ENCODE measurements at regions not wholly inside any gene's neighbourhood (a gene's known extent, or its start where the extent isn't known, plus 50 kb on each side); places are given as distances from the start of the nearest gene placed in this dataset.

DNA sequence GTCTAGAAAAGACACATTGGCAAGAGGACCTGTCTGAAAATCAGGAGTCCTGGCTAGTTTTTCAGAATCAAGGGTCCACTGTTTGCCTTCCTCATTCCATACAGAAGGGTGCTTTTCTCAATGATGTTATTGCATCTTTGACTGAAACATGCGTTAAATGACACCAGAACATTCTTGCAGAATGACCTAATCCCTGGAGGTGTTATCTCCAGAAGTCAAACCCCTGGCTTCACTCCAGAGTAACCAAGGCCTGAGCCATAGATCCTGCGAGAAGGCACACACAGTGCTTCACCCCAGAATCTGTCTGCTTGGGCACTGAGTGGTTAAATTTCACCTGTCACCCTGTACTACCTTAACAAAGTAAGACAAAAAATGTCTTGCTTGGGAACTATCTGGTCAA, 1055.2 kb upstream of the FANCL start:
- H3K4me3 ChIP-seq (ENCODE audit: low read length) = no peak overlapping the region
- WGBS (ENCODE audit: insufficient coverage, low lambda C conversion rate) = no CpG with 5 or more reads among the region's 2 CpGs
- no peaks in the 10 kb centered on the region for H3K4me1 ChIP-seq (ENCODE audit: control insufficient read depth, insufficient read depth, low read length)
- H3K36me3 ChIP-seq (ENCODE audit: control insufficient read depth, insufficient read depth, low read length) = no peaks in the 10 kb centered on the region
- H3K9me3 ChIP-seq (ENCODE audit: control insufficient read depth, low read depth, low read length) = no peaks in the 10 kb centered on the region
- H3K27me3 ChIP-seq (ENCODE audit: control insufficient read depth, insufficient read depth, low read length) = no peaks in the 10 kb centered on the region
- H3K27ac ChIP-seq (ENCODE audit: low read length) = no peak overlapping the region
- DNase-seq = peak in 1 of 2 donors; percentile 5

DNA sequence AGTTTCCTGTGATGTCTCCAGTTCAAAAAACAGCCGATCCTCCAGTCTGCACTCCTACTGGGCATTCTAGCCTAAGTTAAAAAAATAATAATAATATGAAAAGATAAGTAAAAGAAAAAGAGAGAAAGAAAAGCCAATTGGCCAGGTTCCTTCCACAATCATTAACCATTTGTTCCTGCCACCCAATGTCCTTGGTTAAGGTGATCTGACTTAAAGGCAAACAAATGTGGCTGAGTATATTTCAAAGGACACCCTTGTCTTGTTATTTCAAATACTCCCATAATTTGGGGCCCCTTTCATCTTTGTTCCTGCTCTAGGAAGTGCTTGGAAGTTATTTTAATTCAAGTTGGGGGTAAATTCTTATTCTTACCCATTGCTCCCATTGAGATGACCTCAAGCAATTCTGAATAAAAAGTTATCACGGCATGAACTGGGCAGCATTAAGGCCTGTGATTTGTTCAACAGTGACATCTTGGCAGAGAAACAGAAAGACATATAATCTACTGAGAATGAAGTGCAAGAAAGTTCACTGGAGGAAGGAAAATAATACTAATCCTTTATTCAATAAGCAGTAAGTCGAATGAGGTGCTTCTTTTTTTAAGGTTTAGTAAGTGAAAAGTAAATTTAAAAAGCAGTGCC, 1054.5 kb upstream of the FANCL start:
- Histone ChIP-seq H3K27ac (ENCODE audit: low read length) (no peak overlapping the region), H3K9me3 (ENCODE audit: control insufficient read depth, low read depth, low read length) (no peaks in the 10 kb centered on the region), H3K4me1 (ENCODE audit: control insufficient read depth, insufficient read depth, low read length) (no peaks in the 10 kb centered on the region), H3K4me3 (ENCODE audit: low read length) (no peak overlapping the region), H3K36me3 (ENCODE audit: control insufficient read depth, insufficient read depth, low read length) (no peaks in the 10 kb centered on the region), H3K27me3 (ENCODE audit: control insufficient read depth, insufficient read depth, low read length) (no peaks in the 10 kb centered on the region)
- DNase-seq = no peak
- WGBS (ENCODE audit: insufficient coverage, low lambda C conversion rate) = 80% methylated on average over 2 of the region's 3 CpGs

DNA sequence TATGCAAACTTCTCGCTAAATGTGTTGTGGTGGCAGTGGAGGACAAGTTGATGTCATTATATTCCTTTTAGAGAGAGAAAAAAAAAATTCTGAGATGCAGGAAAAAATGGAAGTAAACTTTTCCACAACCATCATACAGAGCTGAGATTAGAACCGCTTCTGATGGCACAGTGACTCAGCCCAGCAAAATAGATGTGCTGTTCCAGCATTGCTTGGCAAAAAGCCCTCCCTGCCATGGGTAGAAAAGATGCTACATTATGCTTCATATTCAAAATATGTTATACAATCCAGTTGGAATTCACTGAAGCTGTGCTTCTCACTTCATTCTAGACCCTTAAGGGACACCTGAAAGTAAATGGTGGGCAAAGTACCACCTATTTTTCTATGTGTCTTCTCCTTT, 1047.6 kb upstream of the FANCL start:
- H3K4me3 ChIP-seq (ENCODE audit: low read length) = no peak overlapping the region
- no peaks in the 10 kb centered on the region for H3K9me3 ChIP-seq (ENCODE audit: control insufficient read depth, low read depth, low read length)
- peaks cover 7% of the 10 kb centered on the region for H3K27me3 ChIP-seq (ENCODE audit: control insufficient read depth, insufficient read depth, low read length)
- no peak overlapping the region for H3K27ac ChIP-seq (ENCODE audit: low read length)
- no peaks in the 10 kb centered on the region for H3K36me3 ChIP-seq (ENCODE audit: control insufficient read depth, insufficient read depth, low read length)
- no peak for DNase-seq
- 80% methylated on average over 1 of the region's 2 CpGs for WGBS (ENCODE audit: insufficient coverage, low lambda C conversion rate)
- H3K4me1 ChIP-seq (ENCODE audit: control insufficient read depth, insufficient read depth, low read length) = no peaks in the 10 kb centered on the region

DNA sequence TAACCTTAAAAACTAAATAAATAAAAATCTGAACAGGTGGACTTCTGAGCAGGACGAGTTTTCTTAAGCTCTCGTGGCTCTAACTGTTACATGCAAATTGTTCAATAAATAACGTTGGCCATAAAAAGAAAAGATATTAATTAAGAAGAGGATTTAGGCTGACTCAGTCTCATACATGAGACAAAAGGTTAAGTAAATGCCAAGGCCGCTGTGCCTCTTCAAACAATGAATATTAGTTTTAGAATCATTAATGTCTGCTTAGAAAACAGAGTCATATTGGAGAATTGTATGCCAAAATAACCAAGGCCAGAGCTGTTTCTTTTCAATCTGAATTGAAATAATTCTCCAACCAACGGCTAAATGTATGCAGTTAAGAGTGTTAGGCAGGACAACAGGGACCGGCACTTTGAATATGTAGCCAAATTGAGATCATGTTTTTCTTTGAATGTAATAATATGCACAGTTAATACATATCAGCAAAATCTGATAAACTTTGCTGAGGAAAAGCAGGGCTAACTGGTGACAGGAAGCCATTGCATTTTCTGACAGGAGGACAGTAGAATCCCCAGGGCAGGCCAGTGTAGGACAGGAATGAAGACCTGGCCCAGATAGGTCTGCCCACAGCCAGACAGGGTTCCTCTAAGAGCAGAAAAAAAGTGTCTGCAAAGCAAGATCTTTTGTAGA, 1041.4 kb upstream of the FANCL start:
- H3K4me3 ChIP-seq (ENCODE audit: low read length) = no peak overlapping the region
- no peak overlapping the region for H3K27ac ChIP-seq (ENCODE audit: low read length)
- no peak for DNase-seq
- no peaks in the 10 kb centered on the region for H3K9me3 ChIP-seq (ENCODE audit: control insufficient read depth, low read depth, low read length)
- H3K4me1 ChIP-seq (ENCODE audit: control insufficient read depth, insufficient read depth, low read length) = no peaks in the 10 kb centered on the region
- H3K36me3 ChIP-seq (ENCODE audit: control insufficient read depth, insufficient read depth, low read length) = no peaks in the 10 kb centered on the region
- peaks cover 3% of the 10 kb centered on the region for H3K27me3 ChIP-seq (ENCODE audit: control insufficient read depth, insufficient read depth, low read length)
- WGBS (ENCODE audit: insufficient coverage, low lambda C conversion rate) = 64% methylated on average over 3 of the region's 6 CpGs

DNA sequence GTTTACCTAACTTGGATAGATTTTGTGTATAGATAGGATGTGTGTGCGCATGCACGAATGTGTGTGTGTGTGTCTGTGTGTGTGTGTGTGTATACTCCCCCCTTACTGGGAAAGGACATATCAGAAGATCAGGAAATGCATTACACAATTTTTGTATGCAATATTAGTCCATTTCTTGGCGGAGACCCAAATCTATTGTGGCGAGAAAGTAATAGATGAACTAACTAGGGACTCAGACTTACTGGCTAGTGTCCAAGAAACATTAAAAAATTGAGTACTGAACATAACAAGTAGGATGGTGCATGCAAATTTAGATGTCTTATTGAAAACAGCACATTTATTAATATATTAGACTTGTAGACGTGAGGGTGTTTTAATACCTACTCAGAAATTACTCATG, 1036.5 kb upstream of the FANCL start:
- 92% methylated on average over 2 of the region's 5 CpGs for WGBS (ENCODE audit: insufficient coverage, low lambda C conversion rate)

DNA sequence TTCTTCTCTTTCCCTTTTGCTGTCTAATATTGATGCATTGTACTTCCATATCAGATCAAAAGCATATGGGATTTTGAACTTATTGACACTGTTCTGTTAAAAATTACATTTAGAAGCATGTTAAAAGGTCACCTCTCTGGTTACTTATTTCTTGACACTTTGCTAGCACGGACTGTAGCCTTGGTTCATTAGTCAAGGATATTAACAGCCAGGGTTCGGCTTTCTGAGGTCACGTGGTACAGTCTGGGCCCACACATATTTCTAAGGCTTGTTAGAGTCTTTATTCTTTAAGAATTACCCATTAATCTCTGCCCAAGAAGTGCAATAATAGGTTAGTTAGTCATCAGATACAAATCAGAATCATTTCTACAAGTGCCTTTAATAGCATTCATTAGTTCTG, 1035.8 kb upstream of the FANCL start:
- Histone ChIP-seq H3K9me3 (ENCODE audit: control insufficient read depth, low read depth, low read length) (no peaks in the 10 kb centered on the region), H3K27ac (ENCODE audit: low read length) (no peak overlapping the region), H3K36me3 (ENCODE audit: control insufficient read depth, insufficient read depth, low read length) (no peaks in the 10 kb centered on the region), H3K27me3 (ENCODE audit: control insufficient read depth, insufficient read depth, low read length) (no peaks in the 10 kb centered on the region), H3K4me3 (ENCODE audit: low read length) (no peak overlapping the region), H3K4me1 (ENCODE audit: control insufficient read depth, insufficient read depth, low read length) (peaks cover 2% of the 10 kb centered on the region)
- no CpG with 5 or more reads among the region's 3 CpGs for WGBS (ENCODE audit: insufficient coverage, low lambda C conversion rate)
- peak; percentile 20 to 64 for DNase-seq

More for the DNA sequence above, 1036.5 kb upstream of the FANCL start:
- H3K9me3 ChIP-seq (ENCODE audit: control insufficient read depth, low read depth, low read length) = no peaks in the 10 kb centered on the region
- H3K36me3 ChIP-seq (ENCODE audit: control insufficient read depth, insufficient read depth, low read length) = no peaks in the 10 kb centered on the region
- no peak for DNase-seq
- no peaks in the 10 kb centered on the region for H3K27me3 ChIP-seq (ENCODE audit: control insufficient read depth, insufficient read depth, low read length)
- no peak overlapping the region for H3K27ac ChIP-seq (ENCODE audit: low read length)
- H3K4me1 ChIP-seq (ENCODE audit: control insufficient read depth, insufficient read depth, low read length) = peaks cover 2% of the 10 kb centered on the region
- no peak overlapping the region for H3K4me3 ChIP-seq (ENCODE audit: low read length)

DNA sequence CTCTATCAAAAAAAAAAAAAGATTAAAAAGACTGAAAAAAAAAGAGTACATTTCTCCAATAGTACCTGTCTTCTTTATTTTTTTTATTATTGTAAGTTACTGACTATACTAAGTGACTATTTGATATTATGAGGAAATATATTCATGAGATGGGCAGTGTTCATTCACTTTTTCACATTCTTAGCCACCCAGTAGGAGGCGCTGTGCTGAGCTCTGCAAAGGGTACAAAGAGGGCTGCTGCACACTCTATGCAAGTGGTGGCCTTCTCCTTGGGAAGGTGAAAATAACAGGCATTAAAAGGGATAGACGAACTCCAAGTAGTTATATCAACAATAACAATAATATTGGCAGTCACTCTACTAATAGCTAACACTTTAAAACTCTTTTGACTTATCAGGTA, 1034.9 kb upstream of the FANCL start:
- Histone ChIP-seq H3K4me3 (ENCODE audit: low read length) (no peak overlapping the region), H3K27me3 (ENCODE audit: control insufficient read depth, insufficient read depth, low read length) (no peaks in the 10 kb centered on the region), H3K4me1 (ENCODE audit: control insufficient read depth, insufficient read depth, low read length) (peaks cover 2% of the 10 kb centered on the region), H3K27ac (ENCODE audit: low read length) (no peak overlapping the region), H3K9me3 (ENCODE audit: control insufficient read depth, low read depth, low read length) (no peaks in the 10 kb centered on the region), H3K36me3 (ENCODE audit: control insufficient read depth, insufficient read depth, low read length) (no peaks in the 10 kb centered on the region)
- DNase-seq = no peak
- 80% methylated on average over 1 of the region's 2 CpGs for WGBS (ENCODE audit: insufficient coverage, low lambda C conversion rate)

DNA sequence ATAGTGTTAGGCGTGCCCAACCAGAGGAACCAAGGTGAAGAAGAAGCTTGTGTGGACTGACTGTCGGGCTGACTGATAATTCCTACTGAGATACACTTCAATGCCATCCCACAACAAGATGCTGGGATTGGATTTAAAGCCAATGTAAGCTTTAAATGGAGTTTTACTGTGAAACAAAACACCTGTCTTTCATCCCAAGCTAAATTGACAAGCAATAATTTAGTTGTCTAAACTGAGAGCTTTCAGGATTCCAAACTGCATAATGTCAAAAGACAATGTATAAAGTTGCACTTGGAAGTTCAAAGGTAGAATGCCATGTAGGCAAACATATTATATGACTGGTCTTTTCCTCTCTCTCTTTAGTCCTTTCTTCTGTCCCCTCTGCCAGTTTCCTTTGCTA, 1025.3 kb upstream of the FANCL start:
- Histone ChIP-seq H3K36me3 (ENCODE audit: control insufficient read depth, insufficient read depth, low read length) (no peaks in the 10 kb centered on the region), H3K9me3 (ENCODE audit: control insufficient read depth, low read depth, low read length) (no peaks in the 10 kb centered on the region), H3K27me3 (ENCODE audit: control insufficient read depth, insufficient read depth, low read length) (no peaks in the 10 kb centered on the region), H3K27ac (ENCODE audit: low read length) (no peak overlapping the region), H3K4me3 (ENCODE audit: low read length) (no peak overlapping the region), H3K4me1 (ENCODE audit: control insufficient read depth, insufficient read depth, low read length) (no peaks in the 10 kb centered on the region)
- WGBS (ENCODE audit: insufficient coverage, low lambda C conversion rate) = no CpG with 5 or more reads among the region's 2 CpGs
- no peak for DNase-seq

DNA sequence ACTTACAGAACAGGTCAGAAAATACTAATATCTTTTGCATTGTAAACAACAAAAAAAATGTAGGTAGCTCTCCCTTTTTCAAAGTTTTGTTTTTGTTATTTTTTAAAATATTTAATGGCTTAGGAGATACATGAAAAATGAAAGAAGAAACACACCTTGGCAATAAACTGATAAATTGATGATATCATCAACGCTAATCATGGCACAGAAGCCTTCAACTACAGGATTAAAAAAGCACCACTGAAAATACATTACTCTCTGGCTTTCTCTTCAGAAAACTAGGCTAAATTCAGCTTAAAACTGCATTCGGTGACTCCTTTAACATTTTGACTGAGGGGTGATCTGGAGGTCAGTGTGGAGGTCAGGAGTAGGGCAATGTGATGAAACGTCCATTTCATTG, 1018.8 kb upstream of the FANCL start:
- WGBS (ENCODE audit: insufficient coverage, low lambda C conversion rate) = 100% methylated on average over 1 of the region's 3 CpGs
- H3K27ac ChIP-seq (ENCODE audit: low read length) = no peak overlapping the region

DNA sequence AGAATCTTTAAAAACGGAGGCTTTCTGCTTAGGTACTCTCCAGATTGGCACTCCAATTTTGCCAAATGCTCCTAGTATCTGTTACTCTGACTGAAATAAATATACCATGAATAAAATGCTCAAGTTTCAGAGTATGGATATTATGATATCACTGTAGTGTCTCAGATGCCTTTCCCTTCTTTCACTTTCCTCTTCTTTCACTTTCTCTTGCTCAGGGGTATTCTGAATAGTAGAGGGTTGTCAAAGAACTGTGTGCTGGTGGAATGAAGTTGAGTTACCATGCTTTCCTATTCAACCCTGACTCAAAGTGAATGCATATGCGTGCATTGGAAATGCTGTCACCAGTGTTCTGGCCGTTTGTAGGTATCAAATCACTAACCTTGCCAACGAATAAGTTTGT, 1015.2 kb upstream of the FANCL start:
- no CpG with 5 or more reads among the region's 4 CpGs for WGBS (ENCODE audit: insufficient coverage, low lambda C conversion rate)
- no peak overlapping the region for H3K4me3 ChIP-seq (ENCODE audit: low read length)

More for the DNA sequence above, 1018.8 kb upstream of the FANCL start:
- no peak overlapping the region for H3K4me3 ChIP-seq (ENCODE audit: low read length)
- H3K4me1 ChIP-seq (ENCODE audit: control insufficient read depth, insufficient read depth, low read length) = no peaks in the 10 kb centered on the region
- no peaks in the 10 kb centered on the region for H3K36me3 ChIP-seq (ENCODE audit: control insufficient read depth, insufficient read depth, low read length)
- H3K27me3 ChIP-seq (ENCODE audit: control insufficient read depth, insufficient read depth, low read length) = no peaks in the 10 kb centered on the region
- H3K9me3 ChIP-seq (ENCODE audit: control insufficient read depth, low read depth, low read length) = no peaks in the 10 kb centered on the region
- DNase-seq = no peak

DNA sequence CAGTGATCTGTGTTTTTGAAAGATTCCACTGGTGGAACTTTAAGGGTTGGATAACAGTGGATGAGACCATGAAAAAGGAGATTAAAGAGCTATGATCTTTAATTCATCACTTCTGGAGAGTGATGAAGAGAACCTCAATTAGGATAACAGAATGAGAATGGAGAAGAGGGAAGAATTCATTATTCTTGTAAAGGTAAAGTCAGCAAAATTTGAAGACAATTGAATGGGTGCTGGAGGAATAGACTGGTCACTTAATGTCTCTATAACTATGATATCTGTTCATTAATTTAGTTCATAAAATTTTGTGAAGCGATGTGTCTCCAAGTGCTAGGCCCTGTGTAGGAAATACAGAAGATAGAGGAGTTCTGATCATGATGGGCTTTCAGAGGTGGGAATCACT, 1013.2 kb upstream of the FANCL start:
- Histone ChIP-seq H3K27ac (ENCODE audit: low read length) (no peak overlapping the region), H3K27me3 (ENCODE audit: control insufficient read depth, insufficient read depth, low read length) (peaks cover 7% of the 10 kb centered on the region), H3K36me3 (ENCODE audit: control insufficient read depth, insufficient read depth, low read length) (no peaks in the 10 kb centered on the region), H3K9me3 (ENCODE audit: control insufficient read depth, low read depth, low read length) (no peaks in the 10 kb centered on the region), H3K4me1 (ENCODE audit: control insufficient read depth, insufficient read depth, low read length) (no peaks in the 10 kb centered on the region), H3K4me3 (ENCODE audit: low read length) (no peak overlapping the region)
- no CpG with 5 or more reads among the region's 1 CpG for WGBS (ENCODE audit: insufficient coverage, low lambda C conversion rate)
- DNase-seq = no peak

More for the DNA sequence above, 1015.2 kb upstream of the FANCL start:
- H3K9me3 ChIP-seq (ENCODE audit: control insufficient read depth, low read depth, low read length) = no peaks in the 10 kb centered on the region
- no peak overlapping the region for H3K27ac ChIP-seq (ENCODE audit: low read length)
- H3K36me3 ChIP-seq (ENCODE audit: control insufficient read depth, insufficient read depth, low read length) = no peaks in the 10 kb centered on the region
- no peak for DNase-seq
- H3K4me1 ChIP-seq (ENCODE audit: control insufficient read depth, insufficient read depth, low read length) = no peaks in the 10 kb centered on the region
- H3K27me3 ChIP-seq (ENCODE audit: control insufficient read depth, insufficient read depth, low read length) = no peaks in the 10 kb centered on the region

All from large intestine (tissue), 3 donors.